ENCODE measurements at regions not wholly inside any gene's neighbourhood (a gene's known extent, or its start where the extent isn't known, plus 50 kb on each side); places are given as distances from the start of the nearest gene placed in this dataset.

- peaks cover 13% of the 10 kb centered on the region for H3K27me3 Mint-ChIP-seq (ENCODE audit: low read depth, poor library complexity)
- no peaks in the 10 kb centered on the region for H3K36me3 Mint-ChIP-seq (ENCODE audit: low read depth)
- peak; percentile 19 for DNase-seq
- H3K4me3 Mint-ChIP-seq, result no peak overlapping the region
- TF ChIP-seq CTCF (IDR thresholded peaks at IDR 0.05), result no peak
- H3K27ac Mint-ChIP-seq, result peak overlapping the region; percentile 94
- H3K4me1 Mint-ChIP-seq, result peaks cover 59% of the 10 kb centered on the region
- peaks cover 24% of the 10 kb centered on the region for H3K9me3 Mint-ChIP-seq
Observed at GRCh38 chr10:121681997-121682687, 83.9 kb upstream of the FGFR2 start.

- H3K27me3 Mint-ChIP-seq (ENCODE audit: low read depth, poor library complexity), result peaks cover 13% of the 10 kb centered on the region
- TF ChIP-seq CTCF (IDR thresholded peaks at IDR 0.05), result no peak
- peak overlapping the region; percentile 10 for H3K4me3 Mint-ChIP-seq
- peaks cover 54% of the 10 kb centered on the region for H3K4me1 Mint-ChIP-seq
- peak overlapping the region; percentile 81 for H3K27ac Mint-ChIP-seq
- peaks cover 31% of the 10 kb centered on the region for H3K9me3 Mint-ChIP-seq
- H3K36me3 Mint-ChIP-seq (ENCODE audit: low read depth), result no peaks in the 10 kb centered on the region
- no peak for DNase-seq
Observed at GRCh38 chr10:121680879-121681655, 82.8 kb upstream of the FGFR2 start.

DNA sequence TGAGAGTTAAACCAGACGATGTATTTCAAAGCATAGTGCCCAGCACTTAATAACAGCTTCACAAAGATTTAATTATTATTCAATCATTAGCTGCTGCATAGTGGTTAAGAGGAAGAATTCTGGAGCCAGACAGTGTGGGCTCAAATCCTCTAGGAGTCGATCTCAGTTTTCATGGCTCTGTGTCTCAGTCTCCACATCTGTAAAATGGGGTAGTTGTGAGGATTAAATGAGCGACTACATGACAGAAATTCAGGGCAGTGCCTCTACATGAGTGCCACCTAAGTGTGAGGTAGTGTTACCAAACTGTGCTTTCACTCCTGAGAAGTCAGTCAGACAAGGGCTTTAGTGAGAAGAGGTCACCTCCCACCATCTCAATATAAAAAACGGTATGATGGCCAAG is 81.7 kb upstream of the FGFR2 start:
- peaks cover 54% of the 10 kb centered on the region for H3K4me1 Mint-ChIP-seq
- H3K36me3 Mint-ChIP-seq (ENCODE audit: low read depth), result no peaks in the 10 kb centered on the region
- no peak for DNase-seq
- peaks cover 6% of the 10 kb centered on the region for H3K27me3 Mint-ChIP-seq (ENCODE audit: low read depth, poor library complexity)
- H3K27ac Mint-ChIP-seq, result no peak overlapping the region
- no peak for TF ChIP-seq CTCF (IDR thresholded peaks at IDR 0.05)
- H3K4me3 Mint-ChIP-seq, result no peak overlapping the region
- peaks cover 43% of the 10 kb centered on the region for H3K9me3 Mint-ChIP-seq

DNA sequence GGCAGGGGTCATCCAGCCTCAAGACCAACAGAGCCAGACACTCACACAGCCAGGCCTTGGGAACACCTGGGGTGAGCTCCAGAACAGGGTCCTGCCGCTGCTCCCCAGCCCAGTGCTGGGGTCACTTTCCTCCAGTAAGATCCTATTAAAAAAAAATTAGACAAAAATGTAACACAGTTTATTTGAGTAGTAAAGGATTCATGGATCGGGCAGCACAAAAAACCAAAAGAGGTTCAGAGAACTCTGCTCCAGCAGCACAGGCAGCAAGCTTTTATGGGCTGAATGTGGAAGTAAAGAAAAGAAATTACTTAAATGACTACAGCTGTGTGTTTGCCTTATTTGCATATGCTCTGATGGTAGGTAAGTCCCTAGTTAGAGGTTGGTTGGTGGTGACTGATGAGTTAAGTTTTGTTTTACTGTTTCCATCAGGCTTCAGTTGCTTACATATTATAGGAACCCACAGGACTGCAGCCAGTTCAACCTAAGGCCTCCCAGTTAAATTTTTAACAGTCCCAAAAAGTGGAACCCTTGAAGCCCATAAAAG is 80.5 kb upstream of the FGFR2 start:
- no peak for TF ChIP-seq CTCF (IDR thresholded peaks at IDR 0.05)
- Mint-ChIP-seq H3K27me3 (ENCODE audit: low read depth, poor library complexity) (peaks cover 8% of the 10 kb centered on the region), H3K4me3 (no peak overlapping the region), H3K36me3 (ENCODE audit: low read depth) (no peaks in the 10 kb centered on the region), H3K4me1 (peaks cover 46% of the 10 kb centered on the region), H3K27ac (no peak overlapping the region), H3K9me3 (peaks cover 50% of the 10 kb centered on the region)
- no peak for DNase-seq

DNA sequence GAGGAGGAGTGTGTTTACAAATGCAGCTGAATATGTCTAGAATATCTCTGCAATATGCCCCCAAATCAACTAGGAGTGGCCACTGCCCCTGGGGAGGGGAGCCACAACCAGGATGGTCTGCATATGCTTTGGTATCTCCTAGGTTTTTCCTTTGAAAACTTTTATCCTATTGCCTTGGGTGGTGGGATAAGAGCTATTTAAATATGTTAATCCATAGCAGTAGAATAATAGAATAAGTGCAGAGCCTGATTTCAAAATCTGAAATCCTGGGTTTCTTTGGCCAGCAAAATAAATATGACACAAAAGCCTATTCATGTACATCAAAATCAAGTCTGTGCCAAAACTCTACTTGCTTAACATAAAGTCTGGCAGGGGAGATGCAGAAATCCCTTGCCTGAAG is 79.6 kb upstream of the FGFR2 start:
- Mint-ChIP-seq H3K4me3 (no peak overlapping the region), H3K4me1 (peaks cover 38% of the 10 kb centered on the region), H3K27me3 (ENCODE audit: low read depth, poor library complexity) (peaks cover 10% of the 10 kb centered on the region), H3K27ac (no peak overlapping the region), H3K9me3 (peaks cover 50% of the 10 kb centered on the region), H3K36me3 (ENCODE audit: low read depth) (no peaks in the 10 kb centered on the region)
- TF ChIP-seq CTCF (IDR thresholded peaks at IDR 0.05), result no peak
- no peak for DNase-seq

All from nephron progenitor cell (in vitro differentiated cells).